Effector CD8-positive, alpha-beta T cell (primary cell): ENCODE measurements at regions not wholly inside any gene's neighbourhood (a gene's known extent, or its start where the extent isn't known, plus 50 kb on each side); places are given as distances from the start of the nearest gene placed in this dataset.
"Not testable (repeated sequence)": the region's sequence is repeated elsewhere in the genome, so short reads cannot be mapped to it uniquely, and the experiment has no call there.

Experiments used
- DNase-seq: peaks from one replicate; lab custom pipeline; 2025; lab: John Stamatoyannopoulos, UW

DNA sequence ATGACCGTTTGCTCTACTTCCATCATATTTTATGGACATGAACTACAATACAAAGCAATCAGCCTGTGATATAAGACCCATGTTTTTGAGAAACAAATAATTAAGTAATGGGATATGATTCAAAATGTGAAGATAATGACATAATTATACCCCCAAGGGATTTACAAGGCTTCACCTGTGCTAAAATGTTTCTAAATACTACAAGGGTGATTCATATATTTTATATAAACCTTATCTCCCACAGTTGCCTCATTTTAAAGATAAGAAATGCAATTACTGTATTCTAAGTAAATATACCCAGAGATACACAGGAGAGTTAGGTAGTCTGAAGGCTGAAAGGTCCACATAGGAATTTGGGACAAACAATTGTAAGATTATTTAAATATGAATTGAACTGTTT, 662.0 kb upstream of the CHD1 start:
- no peak for DNase-seq

DNA sequence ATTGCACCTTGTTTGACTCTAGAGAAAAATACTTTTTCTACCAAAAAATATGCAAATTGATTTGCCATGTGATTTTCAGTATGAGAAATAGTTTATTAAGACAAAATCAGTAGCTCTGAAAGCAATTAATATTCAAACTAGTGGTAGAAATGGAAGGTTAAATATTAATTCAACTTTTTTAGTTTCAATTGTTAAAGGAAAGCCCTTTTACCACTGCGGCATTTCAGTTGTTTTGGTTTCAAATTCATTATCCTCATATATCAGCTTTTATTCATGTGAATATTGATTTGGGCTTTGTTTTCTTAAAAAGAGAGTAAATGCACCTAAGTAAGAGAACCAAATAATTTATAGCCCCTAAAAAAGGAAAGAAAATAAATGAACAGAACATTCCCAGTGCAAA, 660.6 kb upstream of the CHD1 start:
- no peak for DNase-seq

DNA sequence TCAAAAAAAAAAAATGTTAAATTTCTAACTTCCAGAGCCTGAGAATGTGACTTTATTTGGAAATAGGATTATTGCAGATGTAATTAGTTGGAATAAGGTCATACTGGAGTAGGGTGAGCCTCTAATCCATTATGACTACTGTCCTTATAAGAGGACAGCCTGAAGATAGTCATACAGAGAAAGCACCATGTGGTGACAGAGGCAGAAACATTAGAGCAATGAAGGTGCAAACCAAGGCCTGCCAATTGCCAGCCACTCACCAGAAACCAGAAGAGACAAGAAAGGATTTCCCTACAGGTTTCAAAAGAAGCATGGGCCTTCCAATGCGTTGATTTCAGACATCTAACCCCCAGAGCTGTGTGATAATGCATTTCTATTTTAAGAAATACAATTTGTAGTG, 659.2 kb upstream of the CHD1 start:
- DNase-seq: no peak

DNA sequence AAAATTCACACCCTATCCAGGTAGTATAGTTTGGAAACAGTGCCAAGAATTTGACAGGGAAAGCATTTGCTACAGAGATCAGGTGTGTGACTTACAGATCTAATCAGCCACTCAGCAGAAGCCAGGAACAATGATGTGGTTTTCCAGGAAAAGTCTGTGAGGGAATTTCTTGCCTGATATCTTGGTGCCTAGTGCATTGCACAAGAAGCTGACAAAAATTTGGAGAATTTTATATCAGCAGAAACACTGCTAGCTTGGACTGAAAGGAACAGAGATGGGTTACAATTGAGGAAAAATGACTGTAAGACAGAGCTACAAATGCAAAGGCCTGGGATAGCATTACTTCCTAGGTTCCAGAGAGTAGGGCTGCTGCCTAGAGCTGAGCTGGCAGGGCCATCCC, 658.1 kb upstream of the CHD1 start:
- no peak for DNase-seq

DNA sequence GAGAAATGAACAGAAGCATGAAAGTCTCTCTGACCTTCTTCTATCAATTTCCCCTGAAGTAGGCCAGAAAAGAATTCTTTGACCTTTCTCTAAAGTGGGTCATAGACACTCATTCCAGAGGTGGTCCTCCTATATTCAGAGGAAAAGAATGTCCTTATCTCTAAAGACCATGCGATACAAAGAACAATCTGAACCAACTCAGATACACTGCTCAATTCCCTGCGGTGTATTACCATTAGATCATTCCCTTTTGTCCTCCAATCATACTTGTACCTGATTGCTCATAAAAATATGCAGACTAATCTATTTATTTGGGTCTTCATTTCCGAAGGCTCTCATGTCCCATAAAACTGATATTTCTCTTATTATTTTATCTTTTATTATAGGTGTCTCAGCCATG, 652.4 kb upstream of the CHD1 start:
- not testable (repeated sequence) for DNase-seq

DNA sequence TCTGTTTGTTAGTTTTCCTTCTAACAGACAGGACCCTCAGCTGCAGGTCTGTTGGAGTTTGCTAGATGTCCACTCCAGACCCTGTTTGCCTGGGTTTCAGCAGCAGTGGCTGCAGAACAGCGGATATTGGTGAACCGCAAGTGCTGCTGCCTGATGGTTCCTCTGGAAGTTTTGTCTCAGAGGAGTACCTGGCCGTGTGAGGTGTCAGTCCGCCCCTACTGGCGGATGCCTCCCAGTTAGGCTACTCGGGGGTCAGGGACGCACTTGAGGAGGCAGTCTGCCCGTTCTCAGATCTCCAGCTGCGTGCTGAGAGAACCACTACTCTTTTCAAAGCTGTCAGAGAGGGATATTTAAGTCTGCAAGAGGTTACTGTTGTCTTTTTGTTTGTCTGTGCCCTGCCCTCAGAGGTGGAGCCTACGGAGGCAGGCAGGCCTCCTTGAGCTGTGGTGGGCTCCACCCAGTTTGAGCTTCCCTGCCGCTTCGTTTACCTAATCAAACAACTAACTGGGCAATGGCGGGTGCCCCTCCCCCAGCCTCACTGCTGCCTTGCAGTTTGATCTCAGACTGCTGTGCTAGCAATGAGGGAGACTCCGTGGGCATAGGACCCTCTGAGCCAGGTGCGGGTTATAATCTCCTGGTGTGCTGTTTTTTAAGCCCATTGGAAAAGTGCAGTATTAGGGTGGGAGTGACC, 634.3 kb upstream of the CHD1 start:
- not testable (repeated sequence) for DNase-seq

DNA sequence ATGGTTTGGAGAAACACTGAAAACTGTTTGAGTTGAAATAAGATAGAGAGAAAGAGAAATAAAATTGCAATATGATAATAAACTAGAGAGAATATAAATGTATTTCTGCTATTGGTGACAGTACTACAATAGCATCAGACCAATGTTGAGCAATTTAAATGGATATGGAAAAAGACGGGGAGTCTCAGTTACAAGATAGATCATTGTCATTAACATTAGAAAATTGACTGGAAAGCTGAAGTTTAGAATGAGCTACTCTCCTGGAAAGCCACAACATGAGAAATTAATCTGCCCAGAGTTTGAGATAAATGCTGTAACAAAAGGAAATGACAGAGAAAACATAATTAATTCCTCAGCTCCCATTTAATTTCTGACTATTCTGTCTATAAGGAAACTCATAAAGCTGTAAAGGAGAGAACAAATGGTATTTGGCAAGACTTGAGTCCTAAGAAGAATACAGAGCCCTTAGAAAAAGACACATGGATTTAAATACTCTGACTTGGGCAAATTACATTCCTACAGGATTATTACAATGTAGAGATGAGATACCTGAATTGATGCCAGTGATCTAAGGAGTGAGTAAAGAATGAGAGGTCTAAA, 624.5 kb upstream of the CHD1 start:
- no peak for DNase-seq

DNA sequence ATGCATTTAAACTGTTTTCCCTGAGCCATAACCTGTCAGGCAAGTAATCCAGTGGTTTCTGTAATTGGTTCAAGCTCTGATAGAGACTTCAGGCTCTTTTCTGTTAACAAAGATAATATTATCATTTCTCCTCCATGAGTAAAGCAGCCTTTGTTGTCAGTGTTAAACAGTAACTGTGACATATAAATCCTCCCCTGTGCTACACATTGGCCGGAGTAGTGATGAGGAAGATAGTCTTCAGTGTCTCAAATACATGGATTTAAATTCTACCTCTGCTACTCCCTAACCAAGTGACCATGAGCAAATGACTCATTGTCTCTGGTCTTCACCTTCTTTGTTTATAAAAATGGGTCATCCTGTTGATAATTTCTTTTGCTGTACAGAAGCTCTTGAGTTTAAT, 615.5 kb upstream of the CHD1 start:
- DNase-seq: no peak

DNA sequence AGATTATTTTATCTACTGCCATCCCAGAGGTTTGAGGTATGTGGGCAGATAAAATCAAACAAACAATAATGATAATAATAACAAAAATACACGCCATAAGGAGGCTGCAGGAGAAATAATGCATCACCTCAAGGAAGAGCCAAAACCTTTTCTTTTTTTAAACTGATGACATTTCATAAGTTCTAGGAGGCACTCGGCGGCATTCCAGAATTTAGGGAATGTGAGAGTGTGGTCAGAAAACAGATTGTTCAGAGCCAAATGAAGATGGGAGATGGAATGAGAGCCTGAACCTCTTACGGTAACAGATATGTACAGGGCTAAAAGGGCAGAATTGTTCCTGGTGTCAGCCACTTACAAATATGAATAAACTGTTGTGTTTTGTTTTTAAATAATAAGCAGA, 615.0 kb upstream of the CHD1 start:
- DNase-seq: no peak

DNA sequence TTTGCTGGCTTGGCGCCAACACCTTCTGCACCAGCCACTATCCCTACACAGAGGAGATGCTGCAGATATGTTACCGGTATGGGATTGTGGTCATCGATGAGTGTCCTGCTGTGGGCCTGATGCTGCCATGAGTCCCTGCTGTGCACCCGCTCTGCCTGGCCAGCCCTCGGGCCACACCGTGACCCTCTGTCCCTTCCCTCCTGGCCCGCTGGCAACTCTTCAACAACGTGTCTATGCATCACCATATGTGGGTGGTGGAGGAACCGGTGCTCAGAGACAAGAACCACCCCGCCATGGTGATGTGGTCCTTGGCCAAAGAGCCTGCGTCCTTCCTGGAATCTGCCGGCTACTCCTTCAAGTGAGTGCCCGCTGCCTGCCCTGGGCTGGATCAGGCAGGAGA, 605.4 kb upstream of the CHD1 start:
- DNase-seq: not testable (repeated sequence)

DNA sequence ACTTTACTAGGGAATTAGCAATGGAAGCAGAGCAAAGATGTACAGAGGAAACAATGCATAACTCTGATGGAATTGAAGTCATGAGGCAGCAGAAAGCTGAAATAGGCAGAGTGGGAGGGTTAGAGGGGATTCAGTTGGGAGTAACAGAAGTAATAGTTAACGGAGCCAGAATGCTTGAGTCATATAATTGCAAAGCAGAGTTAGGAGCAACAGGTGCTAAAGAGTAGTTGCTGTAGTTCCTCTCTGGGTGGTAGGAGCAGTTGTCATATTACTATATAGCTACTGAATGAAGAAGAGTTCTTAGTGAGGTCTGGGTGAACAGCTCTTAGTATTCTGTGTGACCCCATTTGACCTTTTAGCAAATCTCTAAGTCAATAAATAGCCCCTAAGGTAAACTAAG, 592.9 kb upstream of the CHD1 start:
- DNase-seq: not testable (repeated sequence)

DNA sequence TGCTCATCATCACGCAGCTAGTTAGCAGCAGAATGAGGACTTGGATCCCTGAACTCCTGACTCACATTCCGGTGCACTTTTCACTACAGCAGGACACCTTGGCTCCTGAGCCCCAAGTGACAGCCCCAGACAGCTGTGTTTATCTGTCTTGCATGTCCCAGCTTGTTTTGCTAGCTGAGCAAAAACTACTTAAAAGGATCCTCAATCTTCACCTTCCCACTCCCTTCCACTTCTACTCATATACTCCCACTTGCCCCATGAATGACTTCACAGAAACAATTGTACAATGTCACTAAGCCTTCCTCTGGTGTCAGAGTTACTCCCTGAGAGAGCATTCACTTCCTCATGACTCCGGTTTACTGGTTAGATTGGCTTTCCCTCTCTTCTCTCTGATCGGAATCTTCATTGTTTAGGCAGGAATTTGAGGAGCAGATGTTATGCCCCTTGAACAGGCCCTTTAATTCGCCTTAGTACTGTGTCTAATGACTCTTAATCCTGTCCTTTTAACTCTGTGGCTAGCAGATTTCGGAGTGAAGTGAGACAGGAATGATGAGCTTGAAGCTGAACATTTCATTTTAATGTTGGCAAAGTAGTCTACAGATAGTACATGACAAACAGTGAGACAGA, 587.2 kb upstream of the CHD1 start:
- DNase-seq: not testable (repeated sequence)

DNA sequence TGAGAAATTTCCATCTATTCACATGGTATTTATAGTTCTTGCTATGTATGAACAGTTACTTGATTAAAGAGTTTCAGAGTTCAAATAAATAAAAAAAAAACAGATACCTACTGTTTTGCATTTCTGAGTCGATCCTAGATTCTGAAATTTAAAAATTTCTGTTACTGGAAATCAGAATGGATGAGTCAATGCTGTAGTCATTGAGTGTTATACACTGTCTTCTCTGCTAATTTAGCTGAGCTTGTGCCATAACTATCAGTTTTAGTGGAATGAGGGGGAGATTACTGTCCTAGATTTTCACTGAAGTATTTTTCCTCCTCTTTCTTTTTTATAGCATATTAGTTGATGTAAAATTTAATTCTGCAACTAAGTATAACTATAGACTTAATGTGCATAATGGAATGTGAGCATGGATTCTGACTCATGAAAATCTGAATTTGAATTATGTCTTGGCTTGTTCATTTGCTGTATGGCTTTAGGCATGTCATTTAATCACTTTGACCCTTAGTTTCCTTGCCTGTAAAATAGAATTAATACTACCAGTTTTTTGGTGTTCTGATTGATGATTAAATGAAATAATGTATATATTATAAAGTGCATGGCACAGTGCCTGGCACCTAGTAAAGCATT, 581.5 kb upstream of the CHD1 start:
- not testable (repeated sequence) for DNase-seq

DNA sequence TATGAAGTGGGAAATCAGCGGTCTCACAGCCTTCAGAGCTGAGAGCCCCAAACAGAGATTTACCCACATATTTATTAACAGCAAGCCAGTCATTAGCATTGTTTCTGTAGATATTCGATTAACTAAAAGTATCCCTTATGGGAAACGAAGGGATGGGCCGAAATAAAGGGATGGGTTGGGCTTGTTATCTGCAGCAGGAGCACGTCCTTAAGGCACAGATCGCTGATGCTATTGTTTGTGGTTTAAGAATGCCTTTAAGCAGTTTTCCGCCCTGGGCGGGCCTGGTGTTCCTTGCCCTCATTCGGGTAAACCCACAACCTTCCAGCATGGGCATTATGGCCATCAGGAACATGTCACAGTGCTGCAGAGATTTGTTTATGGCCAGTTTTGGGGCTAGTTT, 580.3 kb upstream of the CHD1 start:
- DNase-seq: not testable (repeated sequence)

DNA sequence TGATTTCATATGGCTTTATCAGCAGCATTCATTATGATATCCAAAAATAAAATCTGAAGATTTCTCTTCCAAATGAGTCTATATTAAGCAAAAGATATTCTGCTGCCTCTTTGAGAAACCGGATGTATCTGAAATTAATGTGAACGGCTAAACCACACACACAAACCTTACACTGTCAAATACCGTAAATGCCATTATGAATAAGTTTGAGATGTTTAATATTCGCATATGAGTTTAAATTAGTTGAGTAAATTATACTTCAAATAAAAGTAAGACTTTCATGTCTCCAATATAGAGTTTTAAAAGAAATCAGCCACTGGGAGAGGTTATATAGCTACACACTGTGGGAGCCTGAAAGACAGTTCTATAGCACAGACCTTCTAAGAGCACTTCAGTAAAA, 566.6 kb upstream of the CHD1 start:
- not testable (repeated sequence) for DNase-seq

DNA sequence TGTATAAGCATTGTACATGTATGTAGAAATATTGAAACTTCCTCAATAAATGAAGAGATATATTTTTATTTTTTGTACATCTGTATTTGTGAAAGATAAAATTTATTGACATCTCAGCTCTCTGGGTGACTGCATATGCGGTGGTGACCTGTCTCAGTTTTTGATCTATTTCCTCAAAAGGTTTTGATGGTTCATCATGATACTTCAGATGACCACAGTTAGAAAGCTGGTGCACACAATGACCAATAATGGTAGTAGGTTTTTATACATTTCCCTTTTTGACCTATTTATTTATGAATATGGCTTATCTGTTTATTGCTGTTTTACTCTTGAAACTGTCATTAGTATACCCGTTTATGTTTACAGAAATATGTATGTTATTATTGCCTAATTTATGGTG, 549.6 kb upstream of the CHD1 start:
- not testable (repeated sequence) for DNase-seq

DNA sequence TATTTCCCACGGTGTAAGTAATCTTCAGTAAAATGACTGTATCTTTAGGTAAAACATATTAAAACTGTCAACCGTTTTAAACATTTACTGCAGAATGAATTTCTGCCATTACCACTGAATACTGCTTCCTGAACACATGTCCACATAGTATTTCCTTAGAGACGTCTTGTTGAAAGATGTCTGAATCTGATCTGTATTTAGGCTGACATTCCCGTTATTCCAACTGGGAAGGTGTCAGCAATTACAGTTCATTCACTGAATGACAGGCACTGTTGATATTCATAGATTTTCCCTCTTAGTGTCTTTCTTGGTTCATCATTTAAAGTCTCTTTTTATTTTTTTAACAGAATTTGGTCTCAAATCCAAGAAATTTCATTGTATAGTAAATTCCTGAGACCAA, 544.5 kb upstream of the CHD1 start:
- not testable (repeated sequence) for DNase-seq

DNA sequence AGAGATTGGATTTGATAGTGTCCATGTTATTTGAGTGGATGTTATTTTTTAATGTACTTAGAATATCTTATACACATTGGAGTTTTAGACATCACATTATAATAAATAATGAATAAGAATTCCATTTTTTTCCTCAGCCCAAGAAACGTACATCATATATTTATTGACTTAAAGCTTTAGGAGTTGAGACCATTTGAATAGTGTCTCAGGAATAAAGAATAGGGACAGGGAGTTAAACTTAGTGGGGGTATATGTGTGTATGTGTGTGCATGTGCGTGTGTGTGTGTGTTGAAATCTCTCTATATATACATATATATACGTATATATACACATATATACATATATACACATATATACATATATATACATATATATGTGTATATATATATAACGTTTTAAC, 542.9 kb upstream of the CHD1 start:
- DNase-seq: not testable (repeated sequence)

DNA sequence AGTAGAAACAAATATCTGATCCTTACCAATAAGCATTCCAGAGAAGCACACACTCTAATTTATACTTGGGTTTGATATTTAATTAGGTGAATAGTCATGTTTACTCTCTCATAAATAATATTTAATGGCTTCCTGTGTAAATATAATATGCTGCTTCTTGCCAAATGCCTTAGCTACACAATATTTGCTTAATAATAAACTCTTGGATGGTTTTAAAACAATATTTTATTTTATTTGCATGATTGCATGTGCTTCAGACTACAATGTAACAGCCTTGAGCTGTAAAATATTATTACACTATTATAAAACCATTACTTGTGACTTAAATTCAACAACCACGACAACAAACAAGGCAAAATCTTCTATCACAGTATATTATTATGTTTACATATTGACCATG, 542.4 kb upstream of the CHD1 start:
- not testable (repeated sequence) for DNase-seq

DNA sequence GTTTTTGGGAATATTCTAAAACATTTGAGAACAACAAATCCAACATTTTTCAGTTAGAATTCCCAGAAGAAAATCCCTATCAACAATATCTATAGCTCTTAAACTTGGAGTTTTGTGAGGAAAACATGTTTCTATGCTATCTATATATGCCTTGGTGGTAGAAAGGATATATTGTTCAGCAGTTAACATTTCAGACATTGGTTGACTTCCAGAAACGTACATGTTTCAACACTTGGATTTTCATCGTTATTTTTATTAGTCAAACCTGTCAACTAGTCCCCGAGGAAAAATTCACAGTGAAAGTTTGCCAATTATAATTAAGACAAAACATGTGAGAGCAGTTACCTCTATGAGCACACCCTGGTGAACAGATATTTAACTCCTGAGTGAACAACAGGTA, 541.8 kb upstream of the CHD1 start:
- DNase-seq: not testable (repeated sequence)

DNA sequence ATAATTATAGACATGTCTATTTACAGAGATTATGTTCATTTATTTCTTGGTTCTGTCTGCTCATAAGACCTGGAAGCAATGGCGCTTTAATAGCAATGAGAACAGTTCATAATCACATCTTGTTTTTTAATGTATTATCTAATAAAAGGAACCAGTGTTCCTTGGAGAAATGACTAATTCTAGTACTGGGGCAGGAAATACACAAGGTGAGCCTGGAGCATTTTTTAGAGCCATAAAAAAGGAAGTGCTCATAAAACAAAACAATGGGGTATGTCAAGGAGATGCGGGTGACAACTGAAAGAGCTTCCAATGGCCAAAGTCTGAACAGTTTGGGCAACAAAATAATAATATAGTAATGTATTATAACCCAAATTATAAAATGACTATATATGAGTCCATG, 531.9 kb upstream of the CHD1 start:
- DNase-seq: no peak

DNA sequence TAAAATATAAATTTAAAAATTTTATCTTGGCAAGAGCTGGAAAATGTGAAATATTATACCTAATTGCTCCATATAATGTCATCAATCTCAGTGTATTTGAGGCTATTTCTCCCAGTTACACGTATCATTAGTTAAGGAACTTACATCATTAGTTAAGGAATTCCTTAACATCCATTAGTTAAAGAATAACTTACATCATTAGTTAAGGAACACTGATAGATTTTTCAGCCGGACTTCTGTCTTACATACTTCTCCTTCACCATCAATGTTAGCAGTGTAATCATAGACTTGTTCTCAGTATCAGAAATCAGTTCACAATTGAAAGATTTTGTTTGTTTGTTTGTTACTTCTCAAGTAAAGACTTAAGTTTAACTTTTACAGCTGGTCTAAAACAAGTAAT, 524.4 kb upstream of the CHD1 start:
- DNase-seq: no peak

DNA sequence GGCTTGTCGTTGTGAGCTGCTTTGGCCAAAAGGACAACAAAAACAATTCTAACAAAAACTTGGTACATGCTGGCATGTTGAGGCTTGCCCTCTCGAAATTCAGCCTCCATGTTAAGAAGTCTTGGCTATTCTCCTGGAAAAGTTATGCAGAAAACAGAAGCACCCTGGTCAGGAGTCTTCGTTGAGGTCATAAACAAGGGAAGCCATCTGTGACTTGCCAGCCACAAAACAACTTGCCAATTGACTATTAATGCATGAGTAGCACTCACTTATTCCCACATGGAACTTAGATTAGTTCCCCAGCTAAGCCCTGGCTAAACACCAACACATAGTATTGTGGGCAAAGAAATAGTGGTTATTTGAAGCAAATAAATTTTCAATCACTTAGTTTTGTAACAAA, 521.0 kb upstream of the CHD1 start:
- DNase-seq: no peak
